DOHH2 (cell line): ENCODE measurements at regions not wholly inside any gene's neighbourhood (a gene's known extent, or its start where the extent isn't known, plus 50 kb on each side); places are given as distances from the start of the nearest gene placed in this dataset.

Experiments used
- H3F3A ChIP-seq: fragments of 200-600 bp; sonication (generic), shearing (Covaris generic); 2 replicates; pipeline ENCODE4 v1.6.0; 2016; ENCODE audit warnings: antibody characterized with exemption, mild to moderate bottlenecking; ENCODE audit not compliant: control insufficient read depth, insufficient read depth
- H3K27ac ChIP-seq: fragments of 200-600 bp; sonication (generic); 2 replicates; pipeline ENCODE4 v1.5.1; 2014; ENCODE audit warnings: low read depth, mild to moderate bottlenecking, low read length, moderate library complexity
- H3K27me3 ChIP-seq: fragments of 200-600 bp; sonication (generic); 2 replicates; pipeline ENCODE4 v1.6.1; 2014; ENCODE audit warnings: mild to moderate bottlenecking, low read length, mixed read lengths; ENCODE audit not compliant: control insufficient read depth
- H3K36me3 ChIP-seq: fragments of 200-600 bp; sonication (generic); 2 replicates; pipeline ENCODE4 v1.6.1; 2014; ENCODE audit warnings: mild to moderate bottlenecking, low read length, moderate library complexity, mixed read lengths; ENCODE audit not compliant: control insufficient read depth
- H3K4me1 ChIP-seq: fragments of 200-600 bp; sonication (generic); 2 replicates; pipeline ENCODE4 v1.6.1; 2014; ENCODE audit warnings: mild to moderate bottlenecking, low read length, mixed read lengths; ENCODE audit not compliant: control insufficient read depth
- H3K4me2 ChIP-seq: fragments of 200-600 bp; sonication (generic); 2 replicates; pipeline ENCODE4 v1.6.0; 2014; ENCODE audit warnings: mild to moderate bottlenecking, low read length, moderate library complexity
- H3K4me3 ChIP-seq: fragments of 200-600 bp; sonication (generic); 2 replicates; pipeline ENCODE4 v1.5.1; 2014; ENCODE audit warnings: mild to moderate bottlenecking, low read length, mixed read lengths
- H3K79me2 ChIP-seq: fragments of 200-600 bp; sonication (generic); 2 replicates; pipeline ENCODE4 v1.6.1; 2014; ENCODE audit warnings: mild to moderate bottlenecking, low read length, mixed read lengths; ENCODE audit not compliant: control insufficient read depth
- H3K9me2 ChIP-seq: fragments of 200-600 bp; sonication (generic); replicated peaks from 2 replicates; pipeline ENCODE4 v1.6.1; 2014; ENCODE audit warnings: mild to moderate bottlenecking, low read length, mixed read lengths; ENCODE audit not compliant: control insufficient read depth
- H3K9me3 ChIP-seq: fragments of 200-600 bp; sonication (generic); 2 replicates; pipeline ENCODE4 v1.6.1; 2014; ENCODE audit warnings: antibody characterized with exemption, low read length, mixed read lengths; ENCODE audit not compliant: control insufficient read depth, insufficient read depth
- H4K20me1 ChIP-seq: fragments of 200-600 bp; sonication (generic); 2 replicates; pipeline ENCODE4 v1.6.0; 2014; ENCODE audit warnings: low read depth, mild to moderate bottlenecking, antibody characterized with exemption, low read length, moderate library complexity; ENCODE audit not compliant: control insufficient read depth, insufficient read depth
- CTCF ChIP-seq: fragments of 200-600 bp; sonication (generic); IDR thresholded peaks from one replicate; pipeline ENCODE4 v1.5.1; 2014; ENCODE audit warnings: antibody characterized with exemption, mild to moderate bottlenecking, low read depth, low read length; ENCODE audit not compliant: poor library complexity, severe bottlenecking
- EZH2phosphoT487 ChIP-seq: fragments of 200-600 bp; sonication (generic); IDR thresholded peaks from 2 replicates; pipeline ENCODE4 v1.6.1; 2017; ENCODE audit warnings: borderline replicate concordance, mild to moderate bottlenecking, antibody characterized with exemption, low read length, moderate library complexity, mixed read lengths

- H4K20me1 ChIP-seq: no peaks in the 10 kb centered on the region
- no peak overlapping the region for H3K4me3 ChIP-seq
- no peaks in the 10 kb centered on the region for H3K4me1 ChIP-seq
- TF ChIP-seq CTCF: no peak
- no peak for TF ChIP-seq EZH2phosphoT487
- no peaks in the 10 kb centered on the region for H3F3A ChIP-seq
- no peaks in the 10 kb centered on the region for H3K9me2 ChIP-seq
- no peak overlapping the region for H3K4me2 ChIP-seq
- H3K27ac ChIP-seq: no peak overlapping the region
- peaks cover 4% of the 10 kb centered on the region; the same call in 1 of the 2 replicates for H3K27me3 ChIP-seq
- H3K9me3 ChIP-seq: no peaks in the 10 kb centered on the region
- no peaks in the 10 kb centered on the region for H3K36me3 ChIP-seq
- H3K79me2 ChIP-seq: no peaks in the 10 kb centered on the region
These were observed 487.2 kb downstream of the RPS24 start for GRCh38 chr10:78520737-78521430.

GRCh38 chr10:78523453-78523852 is 489.8 kb downstream of the RPS24 start:
- TF ChIP-seq CTCF: no peak
- no peak for TF ChIP-seq EZH2phosphoT487

DNA sequence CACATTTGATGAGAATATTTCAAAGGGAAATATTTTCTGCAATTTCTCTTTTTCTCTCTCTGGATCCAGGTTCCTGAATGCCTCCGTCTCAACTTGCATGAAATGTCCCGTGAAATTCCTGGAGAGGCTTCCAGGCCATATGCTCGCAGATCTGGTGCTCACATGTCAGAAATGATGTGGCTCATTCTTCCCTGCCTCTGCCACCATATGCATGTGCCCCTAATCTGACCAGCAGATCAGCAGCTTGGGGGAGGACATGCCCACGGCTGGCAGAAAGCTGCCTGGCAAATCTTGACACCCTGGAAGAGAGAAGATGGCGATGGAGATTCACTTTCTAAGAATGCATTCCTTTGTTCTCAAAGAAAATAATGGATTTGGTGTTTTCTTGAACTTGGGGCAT is 490.7 kb downstream of the RPS24 start:
- no peaks in the 10 kb centered on the region for H3K4me1 ChIP-seq
- H3K27me3 ChIP-seq: 0 out of 2 replicates have a peak, but pooled peaks cover 2% of the 10 kb centered on the region
- no peaks in the 10 kb centered on the region for H3F3A ChIP-seq
- H3K4me3 ChIP-seq: no peak overlapping the region
- H3K4me2 ChIP-seq: no peak overlapping the region
- no peaks in the 10 kb centered on the region for H3K79me2 ChIP-seq
- H3K9me3 ChIP-seq: no peaks in the 10 kb centered on the region
- no peaks in the 10 kb centered on the region for H4K20me1 ChIP-seq
- TF ChIP-seq EZH2phosphoT487 (no peak), CTCF (no peak)
- no peak overlapping the region for H3K27ac ChIP-seq
- no peaks in the 10 kb centered on the region for H3K36me3 ChIP-seq
- no peaks in the 10 kb centered on the region for H3K9me2 ChIP-seq

More at GRCh38 chr10:78523453-78523852, 489.8 kb downstream of the RPS24 start:
- Histone ChIP-seq H4K20me1 (no peaks in the 10 kb centered on the region), H3K4me1 (no peaks in the 10 kb centered on the region), H3K9me2 (no peaks in the 10 kb centered on the region), H3K27ac (no peak overlapping the region), H3K4me3 (no peak overlapping the region), H3K4me2 (no peak overlapping the region), H3F3A (no peaks in the 10 kb centered on the region), H3K79me2 (no peaks in the 10 kb centered on the region), H3K36me3 (no peaks in the 10 kb centered on the region), H3K27me3 (peaks cover 3% of the 10 kb centered on the region; the same call in 1 of the 2 replicates), H3K9me3 (no peaks in the 10 kb centered on the region)
